ENCODE measurements at regions not wholly inside any gene's neighbourhood (a gene's known extent, or its start where the extent isn't known, plus 50 kb on each side); places are given as distances from the start of the nearest gene placed in this dataset.

GRCh38 chrX:134716620-134717012, 58.3 kb upstream of the PLAC1 start:
- no peak for TF ChIP-seq POLR2A (IDR thresholded peaks at IDR 0.05)
- TF ChIP-seq, protein P1, sequence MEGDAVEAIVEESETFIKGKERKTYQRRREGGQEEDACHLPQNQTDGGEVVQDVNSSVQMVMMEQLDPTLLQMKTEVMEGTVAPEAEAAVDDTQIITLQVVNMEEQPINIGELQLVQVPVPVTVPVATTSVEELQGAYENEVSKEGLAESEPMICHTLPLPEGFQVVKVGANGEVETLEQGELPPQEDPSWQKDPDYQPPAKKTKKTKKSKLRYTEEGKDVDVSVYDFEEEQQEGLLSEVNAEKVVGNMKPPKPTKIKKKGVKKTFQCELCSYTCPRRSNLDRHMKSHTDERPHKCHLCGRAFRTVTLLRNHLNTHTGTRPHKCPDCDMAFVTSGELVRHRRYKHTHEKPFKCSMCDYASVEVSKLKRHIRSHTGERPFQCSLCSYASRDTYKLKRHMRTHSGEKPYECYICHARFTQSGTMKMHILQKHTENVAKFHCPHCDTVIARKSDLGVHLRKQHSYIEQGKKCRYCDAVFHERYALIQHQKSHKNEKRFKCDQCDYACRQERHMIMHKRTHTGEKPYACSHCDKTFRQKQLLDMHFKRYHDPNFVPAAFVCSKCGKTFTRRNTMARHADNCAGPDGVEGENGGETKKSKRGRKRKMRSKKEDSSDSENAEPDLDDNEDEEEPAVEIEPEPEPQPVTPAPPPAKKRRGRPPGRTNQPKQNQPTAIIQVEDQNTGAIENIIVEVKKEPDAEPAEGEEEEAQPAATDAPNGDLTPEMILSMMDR (IDR thresholded peaks at IDR 0.05) = no peak
- no peak for TF ChIP-seq EP300 (IDR thresholded peaks at IDR 0.05)
- TF ChIP-seq POLR2AphosphoS5 (IDR thresholded peaks at IDR 0.05) = no peak

Data from upper lobe of left lung (tissue), 4 donors.